OCI-LY7 (cell line): ENCODE measurements at regions not wholly inside any gene's neighbourhood (a gene's known extent, or its start where the extent isn't known, plus 50 kb on each side); places are given as distances from the start of the nearest gene placed in this dataset.

ENCODE experiments used
- BruUV-seq: library from RNA; stranded (reverse); fragments of 400-500 nt; replicated peaks from 2 replicates; lab custom pipeline; 2021; lab: Mats Ljungman, UMichigan
- CTCF ChIA-PET: fragments of 300-600 bp; sonication (Branson Sonifier 250); formaldehyde crosslinking; loops from one replicate; lab custom pipeline; 2022; ENCODE audit warnings: antibody characterized with exemption; ENCODE audit not compliant: unreplicated experiment; lab: Charles Lee
- POLR2A ChIA-PET: fragments of 300-600 bp; sonication (Branson Sonifier 250); formaldehyde crosslinking; loops from one replicate; lab custom pipeline; 2022; ENCODE audit warnings: antibody characterized with exemption; lab: Charles Lee
- DNase-seq: peaks from one replicate; pipeline ENCODE4 v3.0.0-alpha.2; 2015; ENCODE audit warnings: low spot score
- H2AFZ ChIP-seq: fragments of 200-600 bp; sonication (generic), shearing (Covaris generic); 2 replicates; pipeline ENCODE4 v1.6.1; 2014; ENCODE audit warnings: mild to moderate bottlenecking, antibody characterized with exemption, low read length, moderate library complexity
- H3K27ac ChIP-seq: fragments of 200-600 bp; sonication (generic); 2 replicates; pipeline ENCODE4 v1.5.1; 2014; ENCODE audit warnings: mixed run types, low read depth, mild to moderate bottlenecking, moderate library complexity, low read length, inconsistent platforms; ENCODE audit not compliant: poor library complexity, severe bottlenecking
- H3K36me3 ChIP-seq: fragments of 200-600 bp; sonication (generic); 2 replicates; pipeline ENCODE4 v1.6.1; 2014; ENCODE audit warnings: mild to moderate bottlenecking, antibody characterized with exemption, low read length, moderate library complexity, mixed read lengths; ENCODE audit not compliant: insufficient read depth
- H3K4me1 ChIP-seq: fragments of 200-600 bp; sonication (generic); 2 replicates; pipeline ENCODE4 v1.5.1; 2014; ENCODE audit warnings: mild to moderate bottlenecking, low read length; ENCODE audit not compliant: insufficient read depth, poor library complexity, severe bottlenecking
- H3K4me2 ChIP-seq: fragments of 200-600 bp; sonication (generic); 2 replicates; pipeline ENCODE4 v1.6.1; 2014; ENCODE audit warnings: mild to moderate bottlenecking, low read length
- H3K4me3 ChIP-seq: fragments of 200-600 bp; sonication (generic); 2 replicates; pipeline ENCODE4 v1.5.1; 2014; ENCODE audit warnings: mild to moderate bottlenecking, low read depth, low read length; ENCODE audit not compliant: poor library complexity, severe bottlenecking
- H3K79me2 ChIP-seq: fragments of 200-600 bp; sonication (generic); 2 replicates; pipeline ENCODE4 v1.6.1; 2016; ENCODE audit warnings: low read depth, mild to moderate bottlenecking, low read length, moderate library complexity, mixed read lengths; ENCODE audit not compliant: insufficient read depth
- H3K9me2 ChIP-seq: fragments of 200-600 bp; sonication (generic); 2 replicates; pipeline ENCODE4 v1.6.1; 2016; ENCODE audit warnings: mild to moderate bottlenecking, low read length, mixed read lengths; ENCODE audit not compliant: insufficient read depth
- H3K9me3 ChIP-seq: fragments of 200-600 bp; sonication (generic); 2 replicates; pipeline ENCODE4 v1.6.1; 2014; ENCODE audit warnings: mild to moderate bottlenecking, mixed run types, low read length, mixed read lengths
- H4K20me1 ChIP-seq: fragments of 200-600 bp; sonication (generic); 2 replicates; pipeline ENCODE4 v1.6.1; 2014; ENCODE audit warnings: mild to moderate bottlenecking, antibody characterized with exemption, low read length, moderate library complexity, mixed read lengths; ENCODE audit not compliant: insufficient read depth
- EZH2phosphoT487 ChIP-seq: fragments of 200-600 bp; sonication (generic); IDR thresholded peaks from 2 replicates; pipeline ENCODE4 v1.6.1; 2018; ENCODE audit warnings: low read depth, borderline replicate concordance, mild to moderate bottlenecking, mixed run types, antibody characterized with exemption, low read length, moderate library complexity, mixed read lengths
- intact Hi-C: fragments of 100-400 bp; cut with micrococcal nuclease; formaldehyde crosslinking; loops from one replicate; pipeline ENCODE4 v1.10.0; 2022; ENCODE audit not compliant: unreplicated experiment
- TF ChIP-seq, protein P1 (sequence below): fragments of 200-600 bp; sonication (generic); conservative IDR thresholded peaks from 2 replicates; pipeline ENCODE4 v1.5.1; 2014; ENCODE audit warnings: mild to moderate bottlenecking, antibody characterized with exemption, low read length, moderate library complexity, mixed read lengths

DNA sequence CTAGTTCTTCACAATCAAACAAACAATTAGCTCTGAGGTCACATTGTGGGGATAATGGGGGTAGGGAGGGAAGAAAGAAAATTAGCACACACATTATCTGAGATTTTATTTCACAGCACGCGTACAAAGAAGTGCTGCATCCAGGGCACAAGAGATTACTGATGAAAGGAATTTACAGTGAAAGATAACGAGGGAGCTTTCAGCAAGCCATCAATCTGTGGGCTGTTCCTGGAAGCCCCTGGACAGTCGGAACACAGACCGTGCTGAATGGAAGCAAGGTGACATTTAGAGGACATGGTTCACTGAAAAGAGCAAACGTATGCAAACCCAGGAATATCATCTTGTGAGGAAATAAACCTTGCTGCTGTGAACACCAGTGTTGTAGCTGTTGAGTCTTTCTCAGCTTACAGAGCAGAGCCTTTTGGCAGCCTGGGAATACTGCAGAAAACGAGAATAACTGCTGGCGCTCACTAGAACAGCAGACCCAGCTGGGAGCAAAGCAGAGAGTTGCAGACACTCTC lies 63.2 kb downstream of the SCG2 start:
- no peaks in the 10 kb centered on the region for H3K9me3 ChIP-seq
- no peaks in the 10 kb centered on the region for H3K79me2 ChIP-seq
- TF ChIP-seq, protein P1, sequence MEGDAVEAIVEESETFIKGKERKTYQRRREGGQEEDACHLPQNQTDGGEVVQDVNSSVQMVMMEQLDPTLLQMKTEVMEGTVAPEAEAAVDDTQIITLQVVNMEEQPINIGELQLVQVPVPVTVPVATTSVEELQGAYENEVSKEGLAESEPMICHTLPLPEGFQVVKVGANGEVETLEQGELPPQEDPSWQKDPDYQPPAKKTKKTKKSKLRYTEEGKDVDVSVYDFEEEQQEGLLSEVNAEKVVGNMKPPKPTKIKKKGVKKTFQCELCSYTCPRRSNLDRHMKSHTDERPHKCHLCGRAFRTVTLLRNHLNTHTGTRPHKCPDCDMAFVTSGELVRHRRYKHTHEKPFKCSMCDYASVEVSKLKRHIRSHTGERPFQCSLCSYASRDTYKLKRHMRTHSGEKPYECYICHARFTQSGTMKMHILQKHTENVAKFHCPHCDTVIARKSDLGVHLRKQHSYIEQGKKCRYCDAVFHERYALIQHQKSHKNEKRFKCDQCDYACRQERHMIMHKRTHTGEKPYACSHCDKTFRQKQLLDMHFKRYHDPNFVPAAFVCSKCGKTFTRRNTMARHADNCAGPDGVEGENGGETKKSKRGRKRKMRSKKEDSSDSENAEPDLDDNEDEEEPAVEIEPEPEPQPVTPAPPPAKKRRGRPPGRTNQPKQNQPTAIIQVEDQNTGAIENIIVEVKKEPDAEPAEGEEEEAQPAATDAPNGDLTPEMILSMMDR: no peak
- H3K4me1 ChIP-seq: no peaks in the 10 kb centered on the region
- H2AFZ ChIP-seq: no peak overlapping the region
- no peaks in the 10 kb centered on the region for H3K36me3 ChIP-seq
- no TSS peak for BruUV-seq
- H4K20me1 ChIP-seq: no peaks in the 10 kb centered on the region
- no peaks in the 10 kb centered on the region; the same call in 1 of the 2 replicates for H3K9me2 ChIP-seq
- DNase-seq: no peak
- intact Hi-C loops: no loop called here
- H3K4me3 ChIP-seq: no peak overlapping the region
- H3K4me2 ChIP-seq: no peak overlapping the region
- CTCF ChIA-PET: no interaction called here
- POLR2A ChIA-PET: interaction anchor here (1.0 kb wide), 1 partner anchor 10 kb away, joined by 6 read pairs; no protein-coding TSS in a partner anchor
- H3K27ac ChIP-seq: no peak overlapping the region

DNA sequence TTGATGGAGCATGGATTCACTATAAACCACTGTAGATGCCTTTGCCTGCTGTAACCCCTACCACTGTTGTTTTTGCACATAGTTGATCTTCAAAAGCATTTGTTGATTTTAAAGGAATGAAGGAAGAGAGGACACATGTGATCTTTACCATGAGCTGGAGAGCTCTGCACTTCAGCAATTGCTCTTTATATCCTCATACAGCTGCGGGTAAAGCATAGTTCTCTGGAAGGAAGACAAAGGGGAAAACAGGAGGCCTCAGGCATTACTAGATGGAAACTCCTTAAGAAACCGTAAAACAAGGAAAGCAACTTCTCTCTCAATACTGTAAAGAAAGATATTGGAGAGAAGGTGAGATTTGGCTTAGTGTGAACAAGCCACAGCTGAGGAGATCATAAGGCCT lies 60.6 kb downstream of the SCG2 start:
- Histone ChIP-seq H3K27ac (no peak overlapping the region), H4K20me1 (no peaks in the 10 kb centered on the region), H3K9me3 (no peaks in the 10 kb centered on the region), H3K79me2 (no peaks in the 10 kb centered on the region), H3K36me3 (no peaks in the 10 kb centered on the region), H3K4me2 (no peak overlapping the region), H3K4me3 (no peak overlapping the region), H2AFZ (no peak overlapping the region), H3K9me2 (no peaks in the 10 kb centered on the region; the same call in 1 of the 2 replicates), H3K4me1 (no peaks in the 10 kb centered on the region)
- BruUV-seq: no TSS peak
- no peak for DNase-seq
- ChIA-PET CTCF (interaction anchor here (0.5 kb wide), 1 partner anchor 570 kb away, joined by 5 read pairs; no protein-coding TSS in a partner anchor), POLR2A (interaction anchor here (0.7 kb wide), 1 partner anchor 12 kb away, joined by 3 read pairs; no protein-coding TSS in a partner anchor)
- intact Hi-C loops: no loop called here
- no peak for TF ChIP-seq EZH2phosphoT487
- TF ChIP-seq, protein P1: no peak

GRCh38 chr2:223542501-223542900 lies 59.7 kb downstream of the SCG2 start:
- H3K36me3 ChIP-seq: no peaks in the 10 kb centered on the region
- H3K79me2 ChIP-seq: no peaks in the 10 kb centered on the region
- BruUV-seq: no TSS peak
- H3K9me3 ChIP-seq: no peaks in the 10 kb centered on the region
- ChIA-PET POLR2A (no interaction called here), CTCF (no interaction called here)
- DNase-seq: no peak
- no peaks in the 10 kb centered on the region; the same call in 1 of the 2 replicates for H3K9me2 ChIP-seq
- TF ChIP-seq, protein P1: no peak
- TF ChIP-seq EZH2phosphoT487: no peak
- no peaks in the 10 kb centered on the region for H3K4me1 ChIP-seq
- no peaks in the 10 kb centered on the region for H4K20me1 ChIP-seq
- intact Hi-C loops: no loop called here
- no peak overlapping the region for H3K27ac ChIP-seq
- H2AFZ ChIP-seq: no peak overlapping the region
- no peak overlapping the region for H3K4me3 ChIP-seq
- no peak overlapping the region for H3K4me2 ChIP-seq
